H1 (cell line): ENCODE measurements at regions not wholly inside any gene's neighbourhood (a gene's known extent, or its start where the extent isn't known, plus 50 kb on each side); places are given as distances from the start of the nearest gene placed in this dataset.

ENCODE experiments used
- CTCF ChIA-PET: fragments of 300-600 bp; sonication (Branson Sonifier 250); formaldehyde crosslinking; loops from one replicate; lab custom pipeline; 2021; ENCODE audit not compliant: partially characterized antibody; lab: Charles Lee
- POLR2A ChIA-PET: fragments of 300-600 bp; sonication (Branson Sonifier 250); formaldehyde crosslinking; loops from one replicate; lab custom pipeline; 2021; ENCODE audit warnings: inconsistent platforms; ENCODE audit not compliant: partially characterized antibody; lab: Charles Lee
- DNase-seq, 2 experiments: peaks; one replicate each; pipeline versions ENCODE4 v3.0.0 to v3.0.0-alpha.2; 2010 to 2022; ENCODE audit warnings: low spot score in 2 of 2, low read depth in 1 of 2, mixed read lengths in 1 of 2
- FAIRE-seq: peaks from 2 replicates; lab custom pipeline; 2011; peaks lifted over from hg19 to GRCh38; lab: Jason Lieb, UNC
- H2AFZ ChIP-seq: 2 replicates; pipeline ENCODE4 v1.8.1; 2012; ENCODE audit warnings: low read length, inconsistent platforms
- H2AK5ac ChIP-seq: 2 replicates; pipeline ENCODE4 v1.6.1; 2013; ENCODE audit warnings: low read depth, low read length
- H2BK120ac ChIP-seq: replicated peaks from 2 replicates; pipeline ENCODE3; 2013; ENCODE audit warnings: low read depth, low read length, inconsistent platforms
- H2BK12ac ChIP-seq: 2 replicates; pipeline ENCODE4 v1.6.1; 2013; ENCODE audit warnings: low read depth, low read length
- H2BK15ac ChIP-seq: 2 replicates; pipeline ENCODE4 v1.6.1; 2013; ENCODE audit warnings: low read length
- H2BK20ac ChIP-seq: 2 replicates; pipeline ENCODE4 v1.6.1; 2013; ENCODE audit warnings: low read length
- H2BK5ac ChIP-seq: 2 replicates; pipeline ENCODE4 v1.6.1; 2013; ENCODE audit warnings: low read depth, low read length
- H3K14ac ChIP-seq: 2 replicates; pipeline ENCODE4 v1.6.1; 2013; ENCODE audit warnings: inconsistent platforms; ENCODE audit not compliant: insufficient read length
- H3K18ac ChIP-seq: 2 replicates; pipeline ENCODE4 v1.6.1; 2013; ENCODE audit warnings: low read length; ENCODE audit errors: extremely low read depth
- H3K23ac ChIP-seq: 2 replicates; pipeline ENCODE4 v1.6.1; 2013; ENCODE audit warnings: inconsistent platforms; ENCODE audit not compliant: insufficient read length
- H3K23me2 ChIP-seq: 2 replicates; pipeline ENCODE4 v1.6.1; 2013; ENCODE audit warnings: low read depth, low read length
- H3K27ac ChIP-seq: 2 replicates; pipeline ENCODE4 v1.6.1; 2011; ENCODE audit warnings: low read depth, low read length, inconsistent platforms
- H3K27me3 ChIP-seq, 4 experiments: replicated peaks in 1 of 4; 1 replicate in 1 of 4; 2 replicates in 3 of 4; pipeline versions ENCODE4 v1.6.1 to v1.8.1; 2011 to 2013; ENCODE audit warnings: low read length in 3 of 4, mild to moderate bottlenecking in 3 of 4, inconsistent platforms in 2 of 4, mixed read lengths in 2 of 4, moderate library complexity in 1 of 4; ENCODE audit not compliant: control insufficient read depth in 3 of 4, insufficient read depth in 3 of 4; ENCODE audit errors: extremely low read depth in 1 of 4
- H3K36me3 ChIP-seq, 4 experiments: 2 replicates each; pipeline versions ENCODE4 v1.6.1 to v1.8.1; 2011 to 2013; ENCODE audit warnings: mild to moderate bottlenecking in 4 of 4, low read length in 3 of 4, moderate library complexity in 2 of 4, control low read depth in 1 of 4, inconsistent platforms in 1 of 4; ENCODE audit not compliant: insufficient read depth in 4 of 4, control insufficient read depth in 2 of 4
- H3K4ac ChIP-seq: replicated peaks from 2 replicates; pipeline ENCODE3; 2013; ENCODE audit warnings: low read length, low read depth, mixed read lengths, inconsistent platforms; ENCODE audit not compliant: insufficient read length
- H3K4me1 ChIP-seq, 4 experiments: replicated peaks in 1 of 4; 1 replicate in 1 of 4; 2 replicates in 3 of 4; pipeline versions ENCODE4 v1.6.1 to v1.8.1; 2011 to 2013; ENCODE audit warnings: low read length in 3 of 4, inconsistent platforms in 2 of 4, mixed read lengths in 1 of 4; ENCODE audit not compliant: insufficient read depth in 4 of 4, control insufficient read depth in 3 of 4
- H3K4me2 ChIP-seq, 2 experiments: 2 replicates each; pipeline versions ENCODE4 v1.6.1 to v1.8.1; 2011 to 2013; ENCODE audit warnings: low read depth in 2 of 2, low read length in 2 of 2, control low read depth in 1 of 2, inconsistent platforms in 1 of 2, mild to moderate bottlenecking in 1 of 2; ENCODE audit not compliant: insufficient read depth in 1 of 2
- H3K4me3 ChIP-seq, 4 experiments: fragments of 200-600, 300-600 bp in 1 of 4; sonication (generic), shearing (Covaris generic), sonication (Bioruptor Twin) in 1 of 4; 2 replicates each; pipeline versions ENCODE4 v1.5.1 to v1.8.1; 2011 to 2016; ENCODE audit warnings: low read length in 4 of 4, low read depth in 3 of 4, control low read depth in 2 of 4, inconsistent platforms in 2 of 4, mild to moderate bottlenecking in 2 of 4, mixed read lengths in 1 of 4, moderate library complexity in 1 of 4; ENCODE audit not compliant: insufficient read depth in 2 of 4; ENCODE audit errors: extremely low read depth in 1 of 4
- H3K56ac ChIP-seq: replicated peaks from 2 replicates; pipeline ENCODE3; 2013; ENCODE audit warnings: low read depth, mild to moderate bottlenecking, mixed read lengths, low read length, inconsistent platforms; ENCODE audit not compliant: insufficient read length
- H3K79me1 ChIP-seq: 2 replicates; pipeline ENCODE4 v1.6.1; 2013; ENCODE audit warnings: low read depth, low read length, control low read depth
- H3K79me2 ChIP-seq, 2 experiments: 2 replicates each; pipeline versions ENCODE4 v1.6.1 to v1.8.1; 2012 to 2013; ENCODE audit warnings: low read length in 2 of 2, mild to moderate bottlenecking in 2 of 2, inconsistent platforms in 1 of 2; ENCODE audit not compliant: insufficient read depth in 2 of 2, control insufficient read depth in 1 of 2
- H3K9ac ChIP-seq, 4 experiments: replicated peaks in 1 of 4; 1 replicate in 1 of 4; 2 replicates in 3 of 4; pipeline versions ENCODE4 v1.6.1 to v1.8.1; 2011 to 2013; ENCODE audit warnings: low read depth in 3 of 4, low read length in 3 of 4, control low read depth in 2 of 4, mild to moderate bottlenecking in 2 of 4, moderate library complexity in 2 of 4, inconsistent platforms in 1 of 4; ENCODE audit errors: extremely low read depth in 1 of 4
- H3K9me3 ChIP-seq, 2 experiments: 2 replicates each; pipeline versions ENCODE4 v1.6.1 to v1.8.1; 2012 to 2013; ENCODE audit warnings: mild to moderate bottlenecking in 2 of 2, moderate library complexity in 2 of 2, control low read depth in 1 of 2, inconsistent platforms in 1 of 2, low read depth in 1 of 2, low read length in 1 of 2, mixed read lengths in 1 of 2; ENCODE audit not compliant: insufficient read depth in 2 of 2
- H4K20me1 ChIP-seq, 2 experiments: replicated peaks in 1 of 2; 2 replicates each; pipeline versions ENCODE3 to v1.8.1; 2011 to 2013; ENCODE audit warnings: inconsistent platforms in 2 of 2, low read length in 2 of 2, mild to moderate bottlenecking in 1 of 2; ENCODE audit not compliant: insufficient read depth in 2 of 2, control insufficient read depth in 1 of 2
- H4K5ac ChIP-seq: 2 replicates; pipeline ENCODE4 v1.6.1; 2013; ENCODE audit warnings: low read length, low read depth, mixed read lengths, inconsistent platforms; ENCODE audit not compliant: insufficient read length
- H4K8ac ChIP-seq: 2 replicates; pipeline ENCODE4 v1.8.0; 2013; ENCODE audit warnings: mild to moderate bottlenecking, moderate library complexity, low read length, inconsistent platforms; ENCODE audit not compliant: insufficient read depth; ENCODE audit errors: extremely low read depth
- H4K91ac ChIP-seq: replicated peaks from 2 replicates; pipeline ENCODE3; 2013; ENCODE audit warnings: low read length, mixed read lengths, inconsistent platforms; ENCODE audit not compliant: insufficient read length
- WGBS, 2 experiments: shearing (Covaris generic) in 1 of 2; methylation state at CpG; one replicate each; pipeline versions ENCODE4 v1.1.6 to v1.1.7; 2013 to 2015; ENCODE audit warnings: low lambda C conversion rate in 2 of 2, mixed read lengths in 2 of 2, inconsistent platforms in 1 of 2, low coverage in 1 of 2, missing lambda C conversion rate in 1 of 2; ENCODE audit not compliant: insufficient replicate concordance in 2 of 2, insufficient coverage in 1 of 2, insufficient read length in 1 of 2; ENCODE audit errors: extremely low coverage in 1 of 2, missing lambda C conversion rate in 1 of 2; 5-methylcytosine and 5-hydroxymethylcytosine counted together

GRCh38 chr15:85879334-85880163, 84.8 kb upstream of the KLHL25 start:
- CTCF ChIA-PET = interaction anchor here (0.6 to 1.7 kb wide), 5 partner anchors 18 to 352 kb away, joined by 3 to 7 read pairs (median 3); no protein-coding TSS in a partner anchor
- 92% methylated on average over 20 of the region's 20 CpGs; no CpG with 5 or more reads in 1 of the 2 experiments for WGBS, 2 experiments

More at GRCh38 chr15:85879334-85880163, 84.8 kb upstream of the KLHL25 start:
- Histone ChIP-seq H2BK120ac (no peak overlapping the region), H3K4me3 (no peak overlapping the region), H3K4me2 (no peak overlapping the region), H2AK5ac (no peak overlapping the region), H3K9me3 (no peaks in the 10 kb centered on the region), H2BK20ac (no peak overlapping the region), H4K91ac (no peak overlapping the region), H3K23me2 (no peaks in the 10 kb centered on the region), H3K14ac (no peak overlapping the region), H2BK15ac (no peak overlapping the region), H3K9ac (no peak overlapping the region), H3K4me1 (no peaks in the 10 kb centered on the region; a peak in 1 of 7 replicates), H3K79me1 (no peaks in the 10 kb centered on the region), H3K4ac (no peak overlapping the region), H3K36me3 (no peaks in the 10 kb centered on the region), H2BK12ac (0 out of 2 replicates have a peak overlapping the region, but pooled peaks have one; percentile 23), H3K27ac (no peak overlapping the region), H4K5ac (no peak overlapping the region), H2AFZ (no peak overlapping the region), H3K79me2 (no peaks in the 10 kb centered on the region), H3K23ac (no peak overlapping the region), H4K8ac (no peak overlapping the region), H3K27me3 (no peaks in the 10 kb centered on the region), H3K18ac (no peak overlapping the region), H2BK5ac (no peak overlapping the region), H3K56ac (no peak overlapping the region), H4K20me1 (no peaks in the 10 kb centered on the region)
- DNase-seq (no peak), FAIRE-seq (no peak)
- POLR2A ChIA-PET = no interaction called here
